A549 (cell line): ENCODE measurements at regions not wholly inside any gene's neighbourhood (a gene's known extent, or its start where the extent isn't known, plus 50 kb on each side); places are given as distances from the start of the nearest gene placed in this dataset.

Experiments used
- CEBPB ChIP-seq, 2 experiments: fragments of >200 bp in 1 of 2; sonication (Bioruptor Twin) in 1 of 2; formaldehyde crosslinking in 1 of 2; IDR thresholded peaks; 2 replicates each; pipeline ENCODE4 v1.6.1; 2012 to 2016
- CHD2 ChIP-seq: fragments of 150-350 bp; IDR thresholded peaks from 2 replicates; pipeline ENCODE4 v1.6.1; 2014; ENCODE audit warnings: low read length; ENCODE audit not compliant: partially characterized antibody
- CTCF ChIP-seq: fragments of >200 bp; sonication (Bioruptor Twin); formaldehyde crosslinking; IDR thresholded peaks from 3 replicates; pipeline ENCODE4 v1.5.1; 2016
- FOSB ChIP-seq: fragments of 250-450 bp; sonication (Bioruptor Pico); IDR thresholded peaks from 2 replicates; pipeline ENCODE4 v1.5.0; 2020; ENCODE audit warnings: mild to moderate bottlenecking, moderate library complexity
- POLR2A ChIP-seq: IDR thresholded peaks from 2 replicates; pipeline ENCODE4 v1.6.1; 2012; ENCODE audit warnings: mild to moderate bottlenecking, low read length
- RAD21 ChIP-seq, 2 experiments: fragments of >200 bp in 1 of 2; sonication (Bioruptor Twin) in 1 of 2; formaldehyde crosslinking in 1 of 2; IDR thresholded peaks in 1 of 2; conservative IDR thresholded peaks in 1 of 2; 2 replicates in 1 of 2; 3 replicates in 1 of 2; pipeline ENCODE4 v1.6.1; 2012 to 2018; ENCODE audit warnings: inconsistent platforms in 1 of 2
- REST ChIP-seq: fragments of 200-600 bp; sonication (generic); IDR thresholded peaks from 2 replicates; pipeline ENCODE4 v1.6.1; 2016; ENCODE audit warnings: antibody characterized with exemption, mild to moderate bottlenecking, moderate library complexity
- SREBF2 ChIP-seq: fragments of 450-650 bp; IDR thresholded peaks from 2 replicates; pipeline ENCODE4 v1.6.1; 2014; ENCODE audit warnings: mild to moderate bottlenecking, moderate library complexity
- ZFP36 ChIP-seq: fragments of 450-650 bp; IDR thresholded peaks from 2 replicates; pipeline ENCODE4 v1.6.1; 2014; ENCODE audit warnings: borderline replicate concordance; ENCODE audit not compliant: partially characterized antibody
- ZSCAN20 ChIP-seq: fragments of 250-450 bp; sonication (Bioruptor Pico); IDR thresholded peaks from 2 replicates; pipeline ENCODE4 v1.8.0; 2022; ENCODE audit warnings: mild to moderate bottlenecking, moderate library complexity
- TF ChIP-seq, protein P1 (sequence below): fragments of 150-350 bp; IDR thresholded peaks from 2 replicates; pipeline ENCODE4 v1.6.1; 2014; ENCODE audit warnings: low read depth, mild to moderate bottlenecking, low read length

- TF ChIP-seq CHD2 (no peak), ZFP36 (no peak), REST (no peak), CTCF (no peak), POLR2A (no peak), RAD21 (conservative IDR thresholded peaks at IDR 0.05 in 1 of 2, IDR thresholded peaks at IDR 0.05 in 1 of 2) (no peak), FOSB (CRISPR knock-in tag) (no peak), CEBPB (IDR thresholded peaks at IDR 0.05) (no peak), SREBF2 (no peak), ZSCAN20 (CRISPR knock-in tag) (no peak)
- TF ChIP-seq, protein P1, sequence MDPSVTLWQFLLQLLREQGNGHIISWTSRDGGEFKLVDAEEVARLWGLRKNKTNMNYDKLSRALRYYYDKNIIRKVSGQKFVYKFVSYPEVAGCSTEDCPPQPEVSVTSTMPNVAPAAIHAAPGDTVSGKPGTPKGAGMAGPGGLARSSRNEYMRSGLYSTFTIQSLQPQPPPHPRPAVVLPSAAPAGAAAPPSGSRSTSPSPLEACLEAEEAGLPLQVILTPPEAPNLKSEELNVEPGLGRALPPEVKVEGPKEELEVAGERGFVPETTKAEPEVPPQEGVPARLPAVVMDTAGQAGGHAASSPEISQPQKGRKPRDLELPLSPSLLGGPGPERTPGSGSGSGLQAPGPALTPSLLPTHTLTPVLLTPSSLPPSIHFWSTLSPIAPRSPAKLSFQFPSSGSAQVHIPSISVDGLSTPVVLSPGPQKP = no peak
Observed at GRCh38 chr10:29922226-29922625, 137.2 kb downstream of the JCAD start.
